ENCODE measurements at regions not wholly inside any gene's neighbourhood (a gene's known extent, or its start where the extent isn't known, plus 50 kb on each side); places are given as distances from the start of the nearest gene placed in this dataset.

GRCh38 chr5:110007101-110007500 is 317.4 kb downstream of the MAN2A1 start:
- H3K4me3 ChIP-seq (ENCODE audit: severe bottlenecking) = no peak overlapping the region
- TF ChIP-seq, protein P1, sequence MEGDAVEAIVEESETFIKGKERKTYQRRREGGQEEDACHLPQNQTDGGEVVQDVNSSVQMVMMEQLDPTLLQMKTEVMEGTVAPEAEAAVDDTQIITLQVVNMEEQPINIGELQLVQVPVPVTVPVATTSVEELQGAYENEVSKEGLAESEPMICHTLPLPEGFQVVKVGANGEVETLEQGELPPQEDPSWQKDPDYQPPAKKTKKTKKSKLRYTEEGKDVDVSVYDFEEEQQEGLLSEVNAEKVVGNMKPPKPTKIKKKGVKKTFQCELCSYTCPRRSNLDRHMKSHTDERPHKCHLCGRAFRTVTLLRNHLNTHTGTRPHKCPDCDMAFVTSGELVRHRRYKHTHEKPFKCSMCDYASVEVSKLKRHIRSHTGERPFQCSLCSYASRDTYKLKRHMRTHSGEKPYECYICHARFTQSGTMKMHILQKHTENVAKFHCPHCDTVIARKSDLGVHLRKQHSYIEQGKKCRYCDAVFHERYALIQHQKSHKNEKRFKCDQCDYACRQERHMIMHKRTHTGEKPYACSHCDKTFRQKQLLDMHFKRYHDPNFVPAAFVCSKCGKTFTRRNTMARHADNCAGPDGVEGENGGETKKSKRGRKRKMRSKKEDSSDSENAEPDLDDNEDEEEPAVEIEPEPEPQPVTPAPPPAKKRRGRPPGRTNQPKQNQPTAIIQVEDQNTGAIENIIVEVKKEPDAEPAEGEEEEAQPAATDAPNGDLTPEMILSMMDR (IDR thresholded peaks at IDR 0.05; ENCODE audit: poor library complexity, severe bottlenecking) = no peak
- no peak for ATAC-seq (ENCODE audit: low read depth)
- H3K4me1 ChIP-seq (ENCODE audit: insufficient read depth, poor library complexity, severe bottlenecking) = no peaks in the 10 kb centered on the region
- DNase-seq (ENCODE audit: low spot score) = no peak
- no peaks in the 10 kb centered on the region for H3K9me3 ChIP-seq (ENCODE audit: severe bottlenecking)
- no peaks in the 10 kb centered on the region for H3K36me3 ChIP-seq (ENCODE audit: low read depth)
- H3K27me3 ChIP-seq (ENCODE audit: insufficient read depth, poor library complexity, severe bottlenecking) = no peaks in the 10 kb centered on the region
- H3K27ac ChIP-seq (ENCODE audit: poor library complexity, severe bottlenecking) = no peak overlapping the region

- TF ChIP-seq, protein P1 (IDR thresholded peaks at IDR 0.05; ENCODE audit: poor library complexity, severe bottlenecking) = no peak
- Histone ChIP-seq H3K9me3 (ENCODE audit: severe bottlenecking) (no peaks in the 10 kb centered on the region), H3K27ac (ENCODE audit: poor library complexity, severe bottlenecking) (no peak overlapping the region), H3K4me1 (ENCODE audit: insufficient read depth, poor library complexity, severe bottlenecking) (no peaks in the 10 kb centered on the region), H3K4me3 (ENCODE audit: severe bottlenecking) (no peak overlapping the region), H3K27me3 (ENCODE audit: insufficient read depth, poor library complexity, severe bottlenecking) (no peaks in the 10 kb centered on the region), H3K36me3 (ENCODE audit: low read depth) (no peaks in the 10 kb centered on the region)
- DNase-seq (ENCODE audit: low spot score) (no peak), ATAC-seq (ENCODE audit: low read depth) (no peak)
Measured at GRCh38 chr5:110008131-110008530, 318.4 kb downstream of the MAN2A1 start.

GRCh38 chr5:110012145-110012544 is 322.4 kb downstream of the MAN2A1 start:
- no peak for DNase-seq (ENCODE audit: low spot score)
- Histone ChIP-seq H3K27ac (ENCODE audit: poor library complexity, severe bottlenecking) (no peak overlapping the region), H3K36me3 (ENCODE audit: low read depth) (no peaks in the 10 kb centered on the region), H3K4me1 (ENCODE audit: insufficient read depth, poor library complexity, severe bottlenecking) (no peaks in the 10 kb centered on the region), H3K9me3 (ENCODE audit: severe bottlenecking) (no peaks in the 10 kb centered on the region), H3K27me3 (ENCODE audit: insufficient read depth, poor library complexity, severe bottlenecking) (no peaks in the 10 kb centered on the region), H3K4me3 (ENCODE audit: severe bottlenecking) (no peak overlapping the region)
- no peak for ATAC-seq (ENCODE audit: low read depth)
- TF ChIP-seq, protein P1 (IDR thresholded peaks at IDR 0.05; ENCODE audit: poor library complexity, severe bottlenecking) = no peak

DNA sequence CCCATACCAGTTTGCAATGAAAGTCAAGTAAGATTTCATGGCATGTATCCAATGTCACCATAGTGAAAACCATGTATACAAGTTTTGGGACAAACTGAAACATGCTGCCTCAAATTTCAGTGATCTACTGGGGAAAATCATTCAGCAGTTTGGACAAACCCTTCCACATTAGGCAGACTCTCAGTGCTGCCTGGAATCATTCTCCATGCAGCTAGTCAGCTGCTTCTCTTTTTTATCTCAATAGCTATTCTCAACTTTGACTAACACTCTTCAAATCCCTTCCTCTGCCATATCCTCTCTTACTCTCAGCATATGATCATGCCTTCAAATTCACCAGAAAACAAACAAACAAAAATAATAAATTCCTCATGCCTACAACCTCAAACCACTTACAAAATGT is 323.3 kb downstream of the MAN2A1 start:
- Histone ChIP-seq H3K27me3 (ENCODE audit: insufficient read depth, poor library complexity, severe bottlenecking) (no peaks in the 10 kb centered on the region), H3K27ac (ENCODE audit: poor library complexity, severe bottlenecking) (no peak overlapping the region), H3K4me3 (ENCODE audit: severe bottlenecking) (no peak overlapping the region), H3K36me3 (ENCODE audit: low read depth) (no peaks in the 10 kb centered on the region), H3K4me1 (ENCODE audit: insufficient read depth, poor library complexity, severe bottlenecking) (no peaks in the 10 kb centered on the region), H3K9me3 (ENCODE audit: severe bottlenecking) (no peaks in the 10 kb centered on the region)
- DNase-seq (ENCODE audit: low spot score) = no peak
- TF ChIP-seq, protein P1 (IDR thresholded peaks at IDR 0.05; ENCODE audit: poor library complexity, severe bottlenecking) = no peak
- no peak for ATAC-seq (ENCODE audit: low read depth)

DNA sequence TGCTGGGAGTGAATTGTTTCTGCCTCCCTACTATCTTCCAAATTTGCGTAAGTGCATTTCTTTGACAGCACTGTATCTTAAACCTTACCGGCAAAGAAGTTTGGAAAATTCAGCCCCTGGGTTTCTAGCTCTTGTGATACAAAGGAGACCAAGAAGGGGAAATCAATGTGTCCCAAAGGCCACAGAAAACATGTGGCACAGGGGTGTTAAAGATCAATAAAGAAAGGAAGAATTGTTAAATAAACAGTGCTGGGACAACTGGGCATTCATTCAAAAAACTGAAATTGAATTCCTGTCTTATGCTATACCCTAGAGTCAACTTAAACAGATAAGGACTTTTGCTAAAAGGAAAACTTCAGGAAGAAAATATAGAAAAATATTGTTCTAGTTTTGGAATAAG is 328.1 kb downstream of the MAN2A1 start:
- H3K27ac ChIP-seq (ENCODE audit: poor library complexity, severe bottlenecking) = no peak overlapping the region
- H3K4me3 ChIP-seq (ENCODE audit: severe bottlenecking) = no peak overlapping the region
- DNase-seq (ENCODE audit: low spot score) = no peak
- no peaks in the 10 kb centered on the region for H3K9me3 ChIP-seq (ENCODE audit: severe bottlenecking)
- H3K4me1 ChIP-seq (ENCODE audit: insufficient read depth, poor library complexity, severe bottlenecking) = no peaks in the 10 kb centered on the region
- ATAC-seq (ENCODE audit: low read depth) = no peak
- TF ChIP-seq, protein P1 (IDR thresholded peaks at IDR 0.05; ENCODE audit: poor library complexity, severe bottlenecking) = no peak
- no peaks in the 10 kb centered on the region for H3K27me3 ChIP-seq (ENCODE audit: insufficient read depth, poor library complexity, severe bottlenecking)
- H3K36me3 ChIP-seq (ENCODE audit: low read depth) = no peaks in the 10 kb centered on the region

Measured in RWPE2 (cell line).